Progenitor cell of endocrine pancreas (in vitro differentiated cells): ENCODE measurements at regions not wholly inside any gene's neighbourhood (a gene's known extent, or its start where the extent isn't known, plus 50 kb on each side); places are given as distances from the start of the nearest gene placed in this dataset.

Source experiments
- DNase-seq: peaks from one replicate; pipeline ENCODE4 v3.0.0; 2021; ENCODE audit warnings: low spot score; ENCODE audit not compliant: unreplicated experiment
- H3K27ac Mint-ChIP-seq: 2 replicates; pipeline ENCODE4 v1.8.0; 2021; ENCODE audit warnings: mild to moderate bottlenecking, moderate library complexity, mixed read lengths
- H3K27me3 Mint-ChIP-seq: 2 replicates; pipeline ENCODE4 v1.8.0; 2021; ENCODE audit warnings: mixed read lengths
- H3K36me3 Mint-ChIP-seq: 2 replicates; pipeline ENCODE4 v1.8.0; 2022; ENCODE audit warnings: mixed read lengths; ENCODE audit not compliant: insufficient read depth
- H3K4me1 Mint-ChIP-seq: 2 replicates; pipeline ENCODE4 v1.8.0; 2021; ENCODE audit warnings: low read depth, mixed read lengths
- H3K4me3 Mint-ChIP-seq: 2 replicates; pipeline ENCODE4 v1.8.0; 2021; ENCODE audit warnings: low read depth, mild to moderate bottlenecking, moderate library complexity, mixed read lengths
- H3K9me3 Mint-ChIP-seq: 2 replicates; pipeline ENCODE4 v1.8.0; 2021; ENCODE audit warnings: low read depth, mixed read lengths
- CTCF ChIP-seq: fragments of 200-600 bp; sonication (generic); IDR thresholded peaks from one replicate; pipeline ENCODE4 v1.5.0; 2021; ENCODE audit warnings: antibody characterized with exemption, mild to moderate bottlenecking; ENCODE audit not compliant: unreplicated experiment

GRCh38 chr15:69712991-69713390, 260.4 kb downstream of the RPLP1 start:
- Mint-ChIP-seq H3K27me3 (peaks cover 73% of the 10 kb centered on the region), H3K4me3 (no peak overlapping the region), H3K9me3 (peaks cover 10% of the 10 kb centered on the region), H3K4me1 (no peaks in the 10 kb centered on the region), H3K36me3 (peaks cover 2% of the 10 kb centered on the region), H3K27ac (no peak overlapping the region)
- DNase-seq, result no peak
- no peak for TF ChIP-seq CTCF

- no peak overlapping the region for H3K27ac Mint-ChIP-seq
Observed at GRCh38 chr15:69713726-69714559, 261.3 kb downstream of the RPLP1 start.

DNA sequence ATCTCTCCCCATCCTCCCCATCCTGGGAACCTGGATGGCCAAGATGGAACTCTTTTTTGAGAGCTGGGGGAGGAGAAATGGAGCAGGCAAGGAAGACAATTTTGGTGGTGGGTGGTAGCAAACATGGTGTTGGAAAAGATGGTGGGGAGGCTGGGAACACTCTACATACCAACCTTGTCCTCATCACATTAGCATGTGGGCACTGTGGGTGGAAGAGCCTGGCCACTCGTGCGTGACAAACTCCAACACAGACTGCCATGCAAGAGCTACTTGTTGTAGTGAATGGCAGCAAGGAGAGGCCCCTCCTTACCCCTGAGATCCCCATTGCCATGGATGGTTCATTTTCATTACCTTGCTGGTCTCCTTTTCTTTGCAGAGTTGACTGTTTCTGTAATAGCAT, 262.6 kb downstream of the RPLP1 start:
- no peak for TF ChIP-seq CTCF
- no peaks in the 10 kb centered on the region for H3K9me3 Mint-ChIP-seq
- no peaks in the 10 kb centered on the region for H3K36me3 Mint-ChIP-seq
- H3K27me3 Mint-ChIP-seq, result peaks cover 78% of the 10 kb centered on the region
- no peak for DNase-seq
- no peaks in the 10 kb centered on the region for H3K4me1 Mint-ChIP-seq
- no peak overlapping the region for H3K27ac Mint-ChIP-seq
- H3K4me3 Mint-ChIP-seq, result no peak overlapping the region

More at GRCh38 chr15:69713726-69714559, 261.3 kb downstream of the RPLP1 start:
- no peak overlapping the region for H3K4me3 Mint-ChIP-seq
- peaks cover 3% of the 10 kb centered on the region for H3K9me3 Mint-ChIP-seq
- H3K36me3 Mint-ChIP-seq, result no peaks in the 10 kb centered on the region
- H3K27me3 Mint-ChIP-seq, result peaks cover 74% of the 10 kb centered on the region
- H3K4me1 Mint-ChIP-seq, result no peaks in the 10 kb centered on the region
- TF ChIP-seq CTCF, result no peak
- no peak for DNase-seq

DNA sequence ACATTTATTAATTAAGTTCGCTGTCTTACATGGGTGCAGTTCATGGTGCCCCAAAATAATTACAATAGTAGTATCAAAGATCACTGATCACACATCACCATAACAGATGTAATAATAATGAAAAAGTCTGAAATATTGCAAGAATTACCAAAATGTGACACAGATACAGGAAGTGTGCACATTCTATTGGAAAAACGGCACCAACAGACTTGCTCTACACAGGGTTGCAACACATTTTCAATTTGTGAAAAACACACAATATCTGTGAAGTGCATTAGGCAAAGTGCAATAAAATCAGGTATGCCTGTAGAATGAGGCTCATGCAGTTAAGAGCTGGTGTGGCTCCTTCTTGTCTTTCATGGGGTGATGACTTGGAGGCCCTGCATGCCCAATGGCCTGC, 265.8 kb downstream of the RPLP1 start:
- TF ChIP-seq CTCF, result no peak

DNA sequence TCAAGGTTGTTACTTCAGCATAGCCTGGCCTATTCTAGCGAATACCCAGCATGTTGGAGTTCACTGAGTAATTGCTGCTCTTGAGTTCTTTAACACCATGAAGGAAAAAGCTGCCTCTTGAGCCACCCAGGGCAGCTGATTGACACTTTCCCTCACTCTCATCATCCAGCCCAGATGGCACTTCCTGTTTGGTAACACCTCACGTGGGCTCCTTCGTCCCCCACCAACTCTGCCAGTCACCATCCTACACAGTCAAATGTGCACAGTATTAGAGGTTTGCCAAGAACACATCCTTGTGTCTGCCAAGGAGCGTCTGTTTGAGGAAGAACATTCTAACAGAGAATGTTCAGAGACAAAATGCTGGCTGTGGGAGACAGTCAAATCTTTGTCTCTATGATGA, 266.3 kb downstream of the RPLP1 start:
- Mint-ChIP-seq H3K4me1 (no peaks in the 10 kb centered on the region), H3K9me3 (no peaks in the 10 kb centered on the region), H3K36me3 (no peaks in the 10 kb centered on the region), H3K27me3 (peaks cover 84% of the 10 kb centered on the region), H3K27ac (no peak overlapping the region), H3K4me3 (no peak overlapping the region)
- no peak for TF ChIP-seq CTCF
- DNase-seq, result no peak

More for the DNA sequence above, 265.8 kb downstream of the RPLP1 start:
- DNase-seq, result no peak
- Mint-ChIP-seq H3K9me3 (no peaks in the 10 kb centered on the region), H3K27me3 (peaks cover 84% of the 10 kb centered on the region), H3K36me3 (no peaks in the 10 kb centered on the region), H3K4me3 (no peak overlapping the region), H3K27ac (no peak overlapping the region), H3K4me1 (no peaks in the 10 kb centered on the region)
